ENCODE measurements at regions not wholly inside any gene's neighbourhood (a gene's known extent, or its start where the extent isn't known, plus 50 kb on each side); places are given as distances from the start of the nearest gene placed in this dataset.

DNA sequence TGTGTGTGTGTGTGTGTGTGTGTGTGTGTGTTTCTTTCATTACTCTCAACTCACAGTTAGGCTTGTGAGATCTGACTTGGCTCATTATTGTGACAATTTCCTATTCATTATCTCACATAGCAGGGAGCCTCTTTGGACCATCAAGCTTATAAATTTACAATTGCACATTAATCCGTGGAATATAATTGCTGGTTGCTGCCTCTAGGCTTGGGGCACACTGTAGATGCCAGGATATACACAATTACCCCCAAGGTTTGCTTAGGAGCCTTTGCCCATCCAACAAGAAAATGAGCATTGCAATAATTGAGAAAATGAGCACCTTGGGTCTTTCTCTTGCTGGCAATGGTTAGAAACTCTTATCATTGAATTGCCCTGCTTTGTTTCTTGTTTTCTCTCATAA, 161.6 kb upstream of the DMRTA1 start:
- no peak for DNase-seq (ENCODE audit: low spot score)

DNA sequence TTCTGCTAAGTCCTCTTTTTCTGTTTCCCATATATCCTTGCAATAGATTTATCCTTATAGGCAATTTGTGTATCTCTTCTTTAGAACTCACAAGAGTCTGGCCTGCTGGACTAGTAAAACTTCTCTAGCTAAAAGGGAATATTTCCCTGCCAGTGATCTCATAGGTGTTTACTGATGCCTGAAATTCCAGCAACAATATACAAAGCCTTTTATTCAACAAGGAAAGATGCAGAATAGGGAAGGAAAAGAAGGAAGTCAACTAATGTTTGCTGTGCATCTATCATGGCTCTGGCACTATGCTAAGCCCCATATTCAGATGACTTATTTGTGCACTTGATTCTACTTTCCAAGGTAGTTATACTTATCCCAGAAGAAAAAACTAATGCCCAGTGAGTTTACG, 160.0 kb upstream of the DMRTA1 start:
- DNase-seq (ENCODE audit: low spot score), result no peak

- no peak for DNase-seq (ENCODE audit: low spot score)
These were observed 158.0 kb upstream of the DMRTA1 start for GRCh38 chr9:22288661-22289060.

DNA sequence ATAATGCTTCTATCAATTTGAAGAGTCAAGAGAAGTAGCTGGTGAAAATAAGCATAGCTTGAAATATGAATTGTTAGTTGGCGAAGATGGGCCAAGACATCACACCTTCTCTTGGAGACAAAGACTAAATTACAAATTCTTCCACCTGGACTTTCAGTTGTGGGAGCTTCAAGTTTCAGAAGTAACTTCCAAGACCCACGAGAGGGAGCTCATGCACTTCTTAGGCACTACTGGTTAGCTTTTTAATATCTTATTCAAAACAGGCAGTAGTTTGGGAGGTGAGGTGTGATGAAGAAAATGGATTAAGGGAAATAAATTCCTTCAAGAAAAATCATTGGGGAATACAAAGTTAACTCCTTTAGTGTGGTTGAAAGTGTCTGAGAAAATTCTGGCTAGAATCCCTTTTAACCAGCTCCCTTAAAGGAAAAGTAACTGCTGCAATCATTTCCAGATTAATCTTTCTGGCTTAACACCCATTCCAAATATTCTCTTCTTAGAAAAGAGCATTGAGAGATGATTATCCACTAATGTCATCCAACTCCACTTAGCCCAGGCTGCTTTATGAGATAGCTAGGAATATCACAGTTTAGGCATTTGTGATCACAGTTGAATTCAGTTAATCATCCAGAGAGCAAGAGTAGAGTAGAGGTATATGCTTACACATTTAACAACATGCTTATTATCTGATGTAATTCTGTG, 139.5 kb upstream of the DMRTA1 start:
- no peak for DNase-seq (ENCODE audit: low spot score)

DNA sequence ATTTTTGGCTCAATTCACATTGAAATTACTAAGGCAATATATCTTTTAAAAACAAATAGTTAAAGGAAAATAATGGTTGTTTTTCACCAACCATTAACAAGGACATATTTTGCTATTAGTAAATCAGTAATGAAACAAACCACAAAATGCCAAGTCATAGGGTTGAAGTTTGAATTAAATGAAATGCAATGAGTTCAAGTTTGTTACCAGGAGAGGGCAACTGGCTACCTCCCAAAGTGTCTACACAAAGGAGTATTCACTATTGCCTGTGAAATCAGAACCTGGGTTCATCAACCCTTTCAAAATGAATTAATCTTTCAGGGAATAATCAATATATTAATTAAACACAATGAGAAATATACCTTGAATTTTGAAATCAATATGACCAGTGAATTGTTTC, 138.4 kb upstream of the DMRTA1 start:
- DNase-seq (ENCODE audit: low spot score), result no peak

- no peak for DNase-seq (ENCODE audit: low spot score)
These were observed 130.0 kb upstream of the DMRTA1 start for GRCh38 chr9:22316645-22317044.

DNA sequence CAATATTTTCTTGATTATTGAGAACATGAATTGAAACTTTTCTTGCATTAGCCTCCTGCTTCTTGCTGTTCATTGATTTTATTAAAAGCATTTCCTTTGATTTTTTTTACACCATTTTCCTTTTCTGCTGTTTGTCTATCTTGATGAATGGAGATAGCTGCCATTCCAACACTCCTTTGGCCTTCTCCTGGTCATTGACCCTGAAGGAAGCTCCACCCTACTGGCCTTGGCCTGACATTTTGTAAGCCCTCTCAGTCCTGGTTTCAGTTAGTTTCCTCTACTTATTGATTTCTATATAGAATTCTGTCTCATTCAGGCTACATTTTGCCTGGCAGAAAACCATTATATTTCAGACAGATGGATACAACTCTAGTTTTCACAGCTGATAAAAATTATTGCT, 115.1 kb upstream of the DMRTA1 start:
- no peak for DNase-seq (ENCODE audit: low spot score)

- DNase-seq (ENCODE audit: low spot score), result no peak
These were observed 114.4 kb upstream of the DMRTA1 start for GRCh38 chr9:22332202-22332601.

GRCh38 chr9:22337261-22337660, 109.4 kb upstream of the DMRTA1 start:
- no peak for DNase-seq (ENCODE audit: low spot score)

DNA sequence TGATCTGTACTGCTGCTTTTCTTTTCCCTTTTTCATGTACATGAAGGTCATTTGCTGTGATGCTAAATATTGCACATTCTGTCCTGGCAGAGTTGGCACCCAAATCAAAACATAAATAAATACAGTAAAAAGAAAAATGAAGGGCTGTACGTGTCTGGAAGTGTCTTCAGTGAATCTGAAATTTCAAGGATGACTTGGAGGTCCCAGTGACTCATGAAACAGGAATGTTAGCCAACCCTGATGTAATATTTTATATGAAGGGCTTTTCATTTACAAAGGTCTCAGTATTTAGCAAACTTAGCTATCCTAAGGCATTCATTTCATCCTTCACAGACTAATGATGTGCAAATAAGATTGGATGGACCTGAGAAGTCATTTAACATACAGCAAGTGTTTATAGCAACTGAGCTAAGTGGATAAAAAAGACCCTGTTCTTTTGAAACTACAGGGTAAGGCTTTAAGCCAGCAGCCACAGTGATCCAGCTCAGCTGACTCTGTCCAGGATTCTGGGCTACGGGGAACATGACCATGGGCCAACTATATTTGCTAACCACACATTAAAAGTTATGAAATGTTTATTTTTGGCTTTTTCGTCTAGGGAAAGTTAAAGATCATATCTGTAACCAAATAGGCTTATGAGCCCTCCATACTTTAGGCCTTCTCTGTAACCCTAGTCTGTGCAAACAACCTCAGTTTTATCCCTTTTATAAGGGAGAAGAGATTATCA, 104.0 kb upstream of the DMRTA1 start:
- no peak for DNase-seq (ENCODE audit: low spot score)

- DNase-seq (ENCODE audit: low spot score), result no peak
These were observed 103.4 kb upstream of the DMRTA1 start for GRCh38 chr9:22343218-22343611.

DNA sequence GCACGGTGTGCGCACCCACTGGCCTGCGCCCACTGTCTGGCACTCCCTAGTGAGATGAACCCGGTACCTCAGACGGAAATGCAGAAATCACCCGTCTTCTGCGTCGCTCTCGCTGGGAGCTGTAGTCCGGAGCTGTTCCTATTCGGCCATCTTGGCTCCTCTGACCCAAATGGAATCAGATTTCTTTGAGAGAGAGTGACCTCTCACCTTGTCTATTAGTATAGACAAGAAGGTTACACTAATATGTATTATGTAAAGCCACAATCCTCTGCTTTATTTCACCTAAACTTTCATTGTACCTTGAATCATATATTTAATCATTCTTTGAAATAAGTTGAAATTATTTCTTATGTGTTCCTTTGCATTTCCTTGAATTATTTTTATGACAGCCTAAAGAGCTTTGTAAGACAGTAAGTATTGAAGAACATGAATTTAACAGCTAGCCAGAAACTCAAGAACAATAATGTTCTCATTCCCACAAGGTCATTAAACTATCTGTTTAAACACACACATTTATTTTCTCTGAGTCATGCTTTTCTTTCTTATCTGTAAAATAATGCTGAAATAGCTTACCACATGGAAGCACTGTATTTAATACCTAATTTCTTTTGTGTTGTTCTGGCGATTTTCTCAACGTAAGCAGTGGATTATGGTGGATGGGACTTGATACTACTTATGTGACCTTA, 91.8 kb upstream of the DMRTA1 start:
- DNase-seq (ENCODE audit: low spot score), result no peak

- no peak for DNase-seq (ENCODE audit: low spot score)
These were observed 89.6 kb upstream of the DMRTA1 start for GRCh38 chr9:22356985-22357384.

DNA sequence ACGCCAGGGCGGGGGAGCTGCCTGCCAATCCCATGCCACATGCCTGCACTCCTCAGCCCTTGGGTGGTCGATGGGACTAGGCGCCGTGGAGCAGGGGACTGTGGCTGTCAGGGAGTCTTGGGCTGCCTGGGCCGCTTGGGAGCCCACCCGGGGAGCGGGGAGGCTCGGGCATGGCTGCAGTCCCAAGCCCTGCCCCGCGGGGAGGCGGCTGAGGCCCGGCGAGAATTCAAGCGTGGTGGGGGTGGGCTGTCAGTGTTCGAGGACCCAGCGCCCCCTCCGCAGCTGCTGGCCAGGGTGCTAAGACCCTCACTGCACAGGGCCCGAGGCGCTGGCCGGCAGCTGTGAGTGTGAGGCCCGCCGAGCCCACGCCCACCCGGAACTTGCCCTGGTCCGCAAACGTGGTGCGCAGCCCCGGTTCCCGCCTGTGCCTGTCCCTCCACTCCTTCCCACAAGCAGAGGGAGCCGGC, 83.2 kb upstream of the DMRTA1 start:
- DNase-seq (ENCODE audit: low spot score), result peak; percentile 80

DNA sequence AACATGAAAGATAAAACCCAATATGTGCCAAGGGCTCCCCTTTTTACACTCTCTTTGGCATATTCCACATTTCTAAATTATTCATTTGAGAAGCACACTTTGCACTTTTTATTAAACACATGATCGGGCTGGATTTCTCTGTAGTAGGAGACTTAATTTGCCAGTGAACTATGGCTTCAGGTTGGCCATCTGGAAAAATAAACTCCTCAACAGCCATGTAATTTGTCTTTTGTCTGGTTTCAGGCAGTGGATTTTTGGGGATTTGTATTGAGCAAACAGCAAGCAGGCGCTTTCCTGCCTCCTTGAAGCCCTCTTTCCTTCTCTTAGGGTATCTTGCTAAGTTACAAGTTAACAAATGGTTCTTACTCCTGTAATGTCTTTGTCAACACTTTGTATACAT, 73.0 kb upstream of the DMRTA1 start:
- DNase-seq (ENCODE audit: low spot score), result no peak

- no peak for DNase-seq (ENCODE audit: low spot score)
These were observed 72.6 kb upstream of the DMRTA1 start for GRCh38 chr9:22374051-22374450.

DNA sequence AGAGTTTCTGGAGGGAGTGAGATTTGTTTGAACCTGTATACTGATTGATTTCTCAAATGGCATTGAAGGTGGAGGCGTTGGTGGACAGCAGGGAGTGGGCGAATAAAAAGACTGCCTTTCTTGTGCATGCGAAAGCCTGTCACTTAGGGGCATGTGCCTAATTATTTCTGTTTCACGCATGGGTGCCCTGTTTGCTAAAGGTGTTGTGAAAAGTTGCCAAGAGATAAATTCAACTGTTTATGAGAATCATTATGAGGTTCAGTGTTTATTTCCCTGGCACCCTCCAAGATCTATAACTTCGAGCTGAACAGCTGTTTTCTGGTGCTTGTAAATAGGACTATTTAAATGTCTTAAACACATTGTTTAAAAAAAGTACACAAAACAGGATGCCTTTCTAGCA, 67.4 kb upstream of the DMRTA1 start:
- no peak for DNase-seq (ENCODE audit: low spot score)

GRCh38 chr9:22381170-22381569, 65.5 kb upstream of the DMRTA1 start:
- no peak for DNase-seq (ENCODE audit: low spot score)

DNA sequence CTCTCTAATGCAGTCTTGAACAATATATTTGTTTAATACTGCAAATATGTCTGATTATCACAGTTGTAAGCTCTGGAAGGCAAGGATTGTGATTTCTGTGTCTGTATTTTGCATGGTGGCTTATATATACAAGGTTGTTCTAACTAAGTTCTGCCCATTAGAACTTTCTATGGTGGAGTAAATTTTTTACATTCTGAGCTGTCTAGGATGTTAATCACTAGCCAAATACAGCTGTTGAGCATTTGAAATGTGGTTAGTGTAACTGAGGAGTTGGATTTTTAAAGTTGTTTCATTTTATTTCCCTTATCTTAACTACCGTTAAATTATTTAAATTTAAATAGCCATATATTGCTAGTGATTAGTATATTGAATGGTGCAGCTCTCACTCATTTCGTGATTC, 64.3 kb upstream of the DMRTA1 start:
- DNase-seq (ENCODE audit: low spot score), result no peak

GRCh38 chr9:22383718-22384117, 62.9 kb upstream of the DMRTA1 start:
- no peak for DNase-seq (ENCODE audit: low spot score)

- no peak for DNase-seq (ENCODE audit: low spot score)
These were observed 57.4 kb upstream of the DMRTA1 start for GRCh38 chr9:22389271-22389670.

- DNase-seq (ENCODE audit: low spot score), result no peak
These were observed 54.1 kb upstream of the DMRTA1 start for GRCh38 chr9:22392523-22392922.
